Adipocyte (in vitro differentiated cells): ENCODE measurements at regions not wholly inside any gene's neighbourhood (a gene's known extent, or its start where the extent isn't known, plus 50 kb on each side); places are given as distances from the start of the nearest gene placed in this dataset.
"Not testable (repeated sequence)": the region's sequence is repeated elsewhere in the genome, so short reads cannot be mapped to it uniquely, and the experiment has no call there.

Experiments used
- DNase-seq: peaks from one replicate; pipeline ENCODE4 v3.0.0-alpha.2; 2015; ENCODE audit warnings: low read depth
- H3K27me3 ChIP-seq: replicated peaks from 2 replicates; pipeline ENCODE4 v1.7.0; 2013; ENCODE audit warnings: mild to moderate bottlenecking, low read length, moderate library complexity; ENCODE audit not compliant: control insufficient read depth, insufficient read depth
- H3K36me3 ChIP-seq: 2 replicates; pipeline ENCODE4 v1.7.0; 2013; ENCODE audit warnings: low read length, mild to moderate bottlenecking, moderate library complexity; ENCODE audit not compliant: control insufficient read depth, insufficient read depth, severe bottlenecking
- H3K4me1 ChIP-seq: 2 replicates; pipeline ENCODE4 v1.7.0; 2013; ENCODE audit warnings: mild to moderate bottlenecking, low read length, moderate library complexity; ENCODE audit not compliant: control insufficient read depth, insufficient read depth
- H3K4me3 ChIP-seq: 2 replicates; pipeline ENCODE4 v1.7.0; 2013; ENCODE audit warnings: mild to moderate bottlenecking, low read length, moderate library complexity
- H3K9ac ChIP-seq: 2 replicates; pipeline ENCODE4 v1.7.0; 2013; ENCODE audit warnings: mild to moderate bottlenecking, low read length, moderate library complexity
- H3K9me3 ChIP-seq: 2 replicates; pipeline ENCODE4 v1.7.0; 2013; ENCODE audit warnings: mild to moderate bottlenecking, low read length, moderate library complexity; ENCODE audit not compliant: control insufficient read depth

DNA sequence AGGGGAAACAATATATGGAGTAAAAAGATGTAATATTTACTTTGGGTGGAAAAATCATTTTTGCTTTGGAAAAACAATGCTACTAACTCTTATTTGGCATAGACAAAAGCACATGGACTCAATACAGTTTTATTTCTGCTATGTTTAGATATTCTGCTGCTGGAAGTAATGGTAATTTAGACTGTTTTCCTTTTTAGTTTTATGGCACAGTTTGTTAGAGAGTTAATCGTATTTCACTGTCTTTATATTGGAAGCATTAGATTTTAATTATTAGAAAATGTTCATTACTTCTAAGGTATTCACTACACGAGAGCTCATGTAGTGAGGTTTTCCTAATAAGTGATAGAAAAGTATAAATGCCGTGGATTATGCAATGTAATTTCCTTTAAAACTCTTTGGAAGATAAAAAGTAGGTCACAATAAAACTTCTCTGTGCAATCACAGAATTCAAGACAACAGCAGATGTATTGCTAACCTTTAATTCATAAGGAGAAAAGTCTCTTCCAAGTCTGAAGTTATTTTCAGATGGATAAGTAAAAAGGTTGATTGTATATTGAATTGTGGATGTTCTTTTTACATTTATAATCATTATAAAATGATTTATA is 851.8 kb downstream of the TMTC2 start:
- no peak overlapping the region for H3K9ac ChIP-seq
- no peak for DNase-seq

DNA sequence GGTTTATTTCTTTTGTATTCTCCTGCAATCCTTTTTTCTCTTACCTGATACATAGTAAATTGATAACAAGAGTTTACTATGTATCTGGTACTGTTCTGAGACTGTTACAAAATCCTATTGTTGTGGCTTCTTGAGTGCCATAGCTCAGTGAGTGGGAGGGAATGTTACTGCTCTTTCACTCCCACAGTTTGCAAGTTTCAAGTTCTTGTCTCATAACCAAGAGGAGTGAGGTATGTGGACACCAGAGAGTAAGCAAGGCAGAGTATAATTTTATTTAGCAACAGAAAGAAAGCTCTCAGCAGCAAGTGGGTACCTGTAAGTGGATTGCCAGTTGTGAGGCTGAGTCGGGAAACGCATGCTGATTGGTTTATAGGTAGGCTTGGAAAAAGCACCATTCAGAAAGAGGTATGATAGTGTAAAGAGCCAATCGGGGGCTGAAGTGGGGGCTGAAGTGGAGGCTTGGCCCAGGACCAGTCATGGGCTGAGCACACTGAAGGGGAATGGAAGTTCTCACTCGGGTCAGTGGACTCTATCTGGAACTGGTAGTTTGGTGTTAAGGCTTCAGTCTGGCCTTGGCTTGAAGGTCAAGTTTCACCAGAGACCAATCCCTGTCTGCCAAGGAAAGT is 850.8 kb downstream of the TMTC2 start:
- Histone ChIP-seq H3K4me1 (no peaks in the 10 kb centered on the region), H3K9me3 (no peaks in the 10 kb centered on the region), H3K9ac (no peak overlapping the region), H3K4me3 (no peak overlapping the region), H3K36me3 (no peaks in the 10 kb centered on the region), H3K27me3 (no peaks in the 10 kb centered on the region)
- peak; percentile 17 for DNase-seq

More for the DNA sequence above, 851.8 kb downstream of the TMTC2 start:
- no peaks in the 10 kb centered on the region for H3K9me3 ChIP-seq
- no peak overlapping the region for H3K4me3 ChIP-seq
- no peaks in the 10 kb centered on the region for H3K4me1 ChIP-seq
- no peaks in the 10 kb centered on the region for H3K36me3 ChIP-seq
- no peaks in the 10 kb centered on the region for H3K27me3 ChIP-seq

DNA sequence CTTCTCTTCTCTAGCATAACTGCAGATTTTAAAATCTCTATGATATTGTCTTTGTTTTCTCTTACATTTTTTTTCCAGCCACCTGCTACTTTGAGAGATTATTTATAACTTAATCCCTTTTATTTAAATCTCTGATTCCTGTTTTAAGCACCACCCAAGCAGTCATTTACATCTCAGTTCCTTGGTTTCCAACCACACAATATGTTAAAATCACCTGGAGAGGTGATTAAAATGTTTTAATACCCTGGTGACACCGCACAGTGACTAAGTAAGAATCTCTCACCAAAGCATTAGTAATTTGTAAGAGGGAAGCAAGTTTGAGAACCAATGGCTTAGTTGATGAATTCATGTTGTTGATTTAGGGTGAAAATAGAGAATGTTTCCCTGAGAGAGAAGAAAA is 849.8 kb downstream of the TMTC2 start:
- DNase-seq, result no peak
- no peak overlapping the region for H3K9ac ChIP-seq
- H3K9me3 ChIP-seq, result no peaks in the 10 kb centered on the region
- H3K4me3 ChIP-seq, result no peak overlapping the region
- no peaks in the 10 kb centered on the region for H3K4me1 ChIP-seq
- no peaks in the 10 kb centered on the region for H3K27me3 ChIP-seq
- no peaks in the 10 kb centered on the region for H3K36me3 ChIP-seq

DNA sequence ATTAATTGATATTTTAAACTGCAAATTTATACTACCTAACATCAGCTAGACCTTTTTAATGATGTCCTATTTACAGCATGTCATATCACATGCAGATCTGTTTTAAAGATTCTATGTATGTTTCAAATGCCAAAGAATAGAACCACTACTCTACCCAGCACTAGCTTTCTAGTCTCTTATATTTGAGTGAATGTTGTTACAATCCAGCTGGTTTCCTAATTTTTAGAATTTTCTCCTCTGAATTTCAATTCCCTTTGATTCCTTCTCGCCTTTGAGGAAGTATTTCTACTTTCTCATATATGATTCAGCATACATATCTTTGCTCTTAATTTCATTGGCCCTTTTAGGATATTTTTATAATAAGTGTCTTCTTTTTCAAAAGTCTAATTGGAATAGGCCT is 841.9 kb downstream of the TMTC2 start:
- Histone ChIP-seq H3K4me3 (no peak overlapping the region), H3K9me3 (no peaks in the 10 kb centered on the region), H3K4me1 (no peaks in the 10 kb centered on the region), H3K27me3 (no peaks in the 10 kb centered on the region), H3K36me3 (no peaks in the 10 kb centered on the region), H3K9ac (no peak overlapping the region)
- DNase-seq, result no peak

DNA sequence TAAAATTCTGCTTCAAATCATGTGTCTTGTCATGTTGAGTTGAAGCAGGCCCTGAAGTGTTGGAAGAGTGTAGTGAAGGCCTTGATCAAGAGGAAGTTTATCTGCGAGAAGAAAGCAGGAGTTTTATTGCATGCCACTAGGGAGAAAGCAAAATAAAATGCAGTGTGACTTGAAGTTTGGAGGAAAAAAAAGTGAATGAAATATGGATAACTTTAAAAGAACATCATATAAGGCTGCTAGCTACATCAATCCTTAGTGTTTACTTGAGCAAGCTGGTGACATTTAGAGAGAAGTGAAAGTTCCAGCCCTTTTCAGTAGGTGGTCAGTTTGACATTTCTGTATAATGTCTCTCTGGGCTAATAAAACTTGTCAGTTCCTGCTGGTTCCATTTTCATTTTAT is 841.1 kb downstream of the TMTC2 start:
- peak; percentile 3 for DNase-seq
- Histone ChIP-seq H3K27me3 (no peaks in the 10 kb centered on the region), H3K4me3 (no peak overlapping the region)

DNA sequence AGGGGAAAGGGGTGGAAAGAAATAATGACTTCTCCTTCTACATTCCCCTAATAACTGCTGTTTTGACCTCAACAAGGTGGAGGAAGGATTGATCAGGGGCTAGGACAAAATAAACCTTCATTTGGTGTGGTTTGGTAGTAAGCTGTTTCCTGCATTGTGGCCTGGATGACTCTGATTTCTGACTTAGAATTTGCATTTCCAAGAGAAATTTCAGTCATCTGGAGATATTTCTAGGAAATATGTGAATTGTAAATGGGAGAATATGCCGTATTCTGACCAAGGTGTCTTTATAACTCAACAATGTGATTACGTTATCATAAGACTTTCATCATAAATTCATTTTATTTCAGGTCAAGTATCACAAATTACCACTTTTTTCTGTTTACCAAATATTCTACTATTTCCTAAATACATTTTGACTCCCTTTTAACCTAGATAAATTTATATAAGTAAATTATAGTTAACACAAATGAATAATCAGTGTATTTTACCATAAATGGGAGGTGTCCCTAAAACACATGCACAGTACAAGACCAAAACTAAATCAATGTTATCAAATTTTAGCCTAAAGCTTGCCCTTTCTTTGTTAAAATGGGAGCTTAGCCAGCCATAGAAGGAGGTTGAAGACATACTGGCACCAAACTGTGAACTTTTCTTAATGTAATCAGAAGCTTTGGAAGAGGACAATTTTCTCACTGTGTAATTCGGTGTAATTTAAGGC is 828.8 kb downstream of the TMTC2 start:
- Histone ChIP-seq H3K9me3 (no peaks in the 10 kb centered on the region), H3K4me1 (no peaks in the 10 kb centered on the region), H3K27me3 (peaks cover 3% of the 10 kb centered on the region), H3K9ac (no peak overlapping the region), H3K36me3 (no peaks in the 10 kb centered on the region), H3K4me3 (no peak overlapping the region)
- DNase-seq, result no peak

More for the DNA sequence above, 841.1 kb downstream of the TMTC2 start:
- Histone ChIP-seq H3K9ac (no peak overlapping the region), H3K36me3 (no peaks in the 10 kb centered on the region), H3K4me1 (no peaks in the 10 kb centered on the region), H3K9me3 (no peaks in the 10 kb centered on the region)

DNA sequence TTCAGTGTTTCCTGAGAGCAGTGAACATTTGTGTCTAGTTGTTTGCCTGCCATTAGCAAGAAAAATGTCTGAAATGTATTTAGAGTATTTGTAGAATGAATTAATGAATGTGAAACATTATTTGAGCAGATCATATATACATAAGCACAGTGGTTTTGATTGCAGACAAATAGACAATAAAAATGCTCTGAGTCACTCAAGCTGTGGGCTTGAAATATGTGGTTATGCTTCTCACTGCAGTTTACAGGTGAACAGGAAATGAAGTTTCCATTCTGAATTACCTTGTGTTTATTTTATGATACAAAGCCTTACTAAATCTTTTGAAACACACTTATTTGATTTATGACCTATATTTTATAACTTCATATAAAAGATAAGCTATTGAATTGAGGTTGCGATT is 827.7 kb downstream of the TMTC2 start:
- DNase-seq, result no peak
- H3K9ac ChIP-seq, result no peak overlapping the region
- no peaks in the 10 kb centered on the region for H3K9me3 ChIP-seq
- no peaks in the 10 kb centered on the region for H3K36me3 ChIP-seq
- H3K27me3 ChIP-seq, result peaks cover 3% of the 10 kb centered on the region
- no peaks in the 10 kb centered on the region for H3K4me1 ChIP-seq
- H3K4me3 ChIP-seq, result no peak overlapping the region

DNA sequence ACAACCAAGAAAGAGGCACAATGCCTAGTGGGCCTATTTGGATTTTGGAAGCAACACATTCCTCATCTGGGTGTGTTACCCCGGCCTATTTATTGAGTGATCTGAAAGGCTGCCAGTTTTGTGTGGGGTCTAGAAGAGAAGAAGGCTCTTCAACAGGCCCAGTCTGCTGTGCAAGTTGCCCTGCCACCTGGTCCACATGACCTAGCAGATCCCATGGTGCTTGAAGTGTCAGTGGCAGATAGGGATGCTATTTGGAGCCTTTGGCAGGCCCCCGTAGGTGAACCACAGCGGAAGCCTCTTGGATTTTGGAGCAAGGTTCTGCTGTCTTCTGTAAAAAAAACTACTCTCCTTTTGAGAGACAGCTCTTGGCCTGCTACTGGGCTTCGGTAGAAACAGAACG is 820.1 kb downstream of the TMTC2 start:
- Histone ChIP-seq H3K9me3 (no peaks in the 10 kb centered on the region), H3K4me3 (no peak overlapping the region), H3K27me3 (no peaks in the 10 kb centered on the region), H3K4me1 (no peaks in the 10 kb centered on the region), H3K9ac (no peak overlapping the region), H3K36me3 (no peaks in the 10 kb centered on the region)
- DNase-seq, result no peak

DNA sequence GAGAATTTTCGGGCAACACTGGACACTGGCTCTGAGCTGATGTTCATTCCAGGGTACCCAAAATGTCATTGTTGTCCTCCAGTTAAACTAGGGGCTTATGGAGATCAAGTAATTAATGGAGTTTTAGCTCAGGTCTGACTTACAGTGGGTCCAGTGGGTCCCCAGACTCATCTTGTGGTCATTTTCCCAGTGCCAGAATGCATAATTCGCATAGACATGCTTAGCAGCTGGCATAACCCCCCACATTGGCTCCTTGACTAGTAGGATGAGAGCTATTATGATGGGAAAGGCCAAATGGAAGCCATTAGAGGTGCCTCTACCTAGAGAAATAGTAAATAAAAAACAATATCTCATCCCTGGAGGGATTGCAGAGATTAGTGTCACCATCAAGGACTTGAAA is 818.9 kb downstream of the TMTC2 start:
- Histone ChIP-seq H3K4me1 (no peaks in the 10 kb centered on the region), H3K27me3 (no peaks in the 10 kb centered on the region), H3K4me3 (no peak overlapping the region), H3K36me3 (no peaks in the 10 kb centered on the region), H3K9me3 (no peaks in the 10 kb centered on the region), H3K9ac (no peak overlapping the region)
- no peak for DNase-seq

DNA sequence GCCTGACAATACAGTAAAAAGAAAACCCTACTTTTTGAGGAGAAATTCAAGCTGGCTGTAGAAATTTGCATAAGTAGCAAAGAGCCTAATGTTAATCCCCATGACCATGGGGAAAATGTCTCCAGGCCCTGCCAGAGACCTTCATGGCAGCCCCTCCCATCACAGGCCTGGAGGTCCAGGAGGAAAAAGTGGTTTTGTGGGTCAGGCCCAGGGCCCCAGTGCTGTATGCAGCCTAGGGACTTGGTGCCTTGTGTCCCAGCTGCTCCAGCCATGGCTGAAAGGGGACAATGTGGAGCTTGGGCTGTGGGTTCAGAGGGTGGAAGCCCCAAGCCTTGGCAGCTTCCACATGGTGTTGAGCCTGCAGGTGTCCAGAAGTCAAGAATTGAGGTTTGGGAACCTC is 813.2 kb downstream of the TMTC2 start:
- H3K4me1 ChIP-seq, H3K27me3 ChIP-seq, DNase-seq, H3K4me3 ChIP-seq, H3K9ac ChIP-seq, H3K9me3 ChIP-seq, H3K36me3 ChIP-seq: not testable (repeated sequence)

DNA sequence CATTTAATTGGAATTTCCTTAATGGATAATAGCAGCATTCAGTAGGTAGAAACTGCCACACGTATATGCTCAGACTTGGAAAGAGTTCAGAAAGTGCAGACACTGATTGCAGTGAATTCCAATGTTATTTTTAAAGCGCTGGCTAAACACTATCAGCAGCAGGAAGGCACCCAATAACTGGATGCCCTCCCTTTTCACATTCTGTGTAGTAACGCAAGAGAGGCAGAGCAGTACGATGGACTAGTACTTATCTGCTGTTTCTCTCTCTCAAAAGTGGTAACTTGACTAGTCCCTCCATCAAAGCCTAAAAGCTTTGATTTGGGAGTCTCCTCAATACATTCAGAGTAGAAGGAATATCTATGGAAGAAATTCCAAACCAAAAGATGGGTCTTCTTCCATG is 791.0 kb downstream of the TMTC2 start:
- H3K27me3 ChIP-seq, result no peaks in the 10 kb centered on the region
- DNase-seq, result no peak

More for the DNA sequence above, 791.0 kb downstream of the TMTC2 start:
- no peaks in the 10 kb centered on the region for H3K4me1 ChIP-seq
- H3K4me3 ChIP-seq, result no peak overlapping the region
- no peak overlapping the region for H3K9ac ChIP-seq
- H3K9me3 ChIP-seq, result no peaks in the 10 kb centered on the region
- no peaks in the 10 kb centered on the region for H3K36me3 ChIP-seq
